ENCODE measurements at regions not wholly inside any gene's neighbourhood (a gene's known extent, or its start where the extent isn't known, plus 50 kb on each side); places are given as distances from the start of the nearest gene placed in this dataset.

GRCh38 chr17:68197091-68197996 is 50.5 kb upstream of the AMZ2 start:
- Mint-ChIP-seq H3K27me3 (ENCODE audit: low read depth) (peaks cover 91% of the 10 kb centered on the region), H3K9me3 (no peaks in the 10 kb centered on the region), H3K4me3 (peak overlapping the region; percentile 63), H3K36me3 (no peaks in the 10 kb centered on the region), H3K4me1 (peaks cover 16% of the 10 kb centered on the region), H3K27ac (no peak overlapping the region)
- TF ChIP-seq CTCF (IDR thresholded peaks at IDR 0.05; ENCODE audit: unreplicated experiment): no peak
- DNase-seq (ENCODE audit: low spot score in 2 of 2, unreplicated experiment in 2 of 2): no peak

- no peak overlapping the region for H3K27ac Mint-ChIP-seq
- no peak for TF ChIP-seq CTCF (IDR thresholded peaks at IDR 0.05; ENCODE audit: unreplicated experiment)
- H3K27me3 Mint-ChIP-seq (ENCODE audit: low read depth): peaks cover 93% of the 10 kb centered on the region
- H3K9me3 Mint-ChIP-seq: no peaks in the 10 kb centered on the region
- no peak overlapping the region for H3K4me3 Mint-ChIP-seq
- no peaks in the 10 kb centered on the region for H3K36me3 Mint-ChIP-seq
- peaks cover 16% of the 10 kb centered on the region for H3K4me1 Mint-ChIP-seq
- DNase-seq (ENCODE audit: low spot score in 2 of 2, unreplicated experiment in 2 of 2): no peak
These were observed 49.6 kb upstream of the AMZ2 start for GRCh38 chr17:68197997-68198930.

All from mesothelial cell of epicardium (in vitro differentiated cells).